ENCODE measurements at regions not wholly inside any gene's neighbourhood (a gene's known extent, or its start where the extent isn't known, plus 50 kb on each side); places are given as distances from the start of the nearest gene placed in this dataset.

GRCh38 chr6:159481897-159482296 lies 211.1 kb downstream of the SOD2 start:
- Histone ChIP-seq H3K9me1 (ENCODE audit: control insufficient read depth, insufficient read depth, low read length) (no peaks in the 10 kb centered on the region), H3K27me3 (ENCODE audit: control insufficient read depth in 2 of 2, insufficient read depth in 2 of 2, low read length in 2 of 2) (peaks cover 0 to 9% of the 10 kb centered on the region in 2 experiments; a peak in 2 of 5 replicates), H3K9me3 (replicated peaks; ENCODE audit: control insufficient read depth, insufficient read depth, low read depth, low read length) (no peaks in the 10 kb centered on the region), H3K27ac (ENCODE audit: extremely low read depth, low read depth, low read length) (no peak overlapping the region), H3K79me2 (ENCODE audit: control insufficient read depth, insufficient read depth, low read length) (no peaks in the 10 kb centered on the region), H3K4me2 (ENCODE audit: insufficient read depth, low read length) (no peak overlapping the region), H2AFZ (ENCODE audit: low read depth, low read length) (no peak overlapping the region), H3K36me3 (ENCODE audit: control insufficient read depth, insufficient read depth, low read length) (no peaks in the 10 kb centered on the region), H3K4me1 (replicated peaks in 1 of 2; ENCODE audit: control insufficient read depth in 2 of 2, insufficient read depth in 2 of 2, low read length in 2 of 2) (no peaks in the 10 kb centered on the region), H3K9ac (ENCODE audit: insufficient read depth in 1 of 2, low read depth in 2 of 2, low read length in 2 of 2) (no peak overlapping the region), H3K4me3 (no peak overlapping the region), H4K20me1 (replicated peaks; ENCODE audit: control insufficient read depth, insufficient read depth, low read length) (no peaks in the 10 kb centered on the region)
- DNase-seq (ENCODE audit: extremely low read depth in 1 of 4, low spot score in 3 of 4) (no peak), FAIRE-seq (no peak), ATAC-seq (no peak)
- CTCF ChIA-PET (ENCODE audit: low intra/inter-chr PET ratio) = no interaction called here
- intact Hi-C loops (cut with micrococcal nuclease) = no loop called here
- no TSS peak for BruUV-seq (replicated peaks)
- in situ Hi-C loops (cut with MboI) = no loop called here
- POLR2A ChIA-PET = interaction anchor here (0.6 kb wide), 1 partner anchor 21 kb away, joined by 3 read pairs; no protein-coding TSS in a partner anchor
- WGBS (ENCODE audit: insufficient coverage, low coverage, missing lambda C conversion rate) = 0% methylated on average over 1 of the region's 1 CpG
- TF ChIP-seq STAG1 (CRISPR knock-in tag; IDR thresholded peaks at IDR 0.05; ENCODE audit: borderline replicate concordance) (no peak), ZSCAN32 (CRISPR knock-in tag; IDR thresholded peaks at IDR 0.05) (no peak), ZNF174 (CRISPR knock-in tag; IDR thresholded peaks at IDR 0.05) (no peak), CEBPZ (IDR thresholded peaks at IDR 0.05; ENCODE audit: borderline replicate concordance, low read depth, low read length) (no peak), CHAMP1 (IDR thresholded peaks at IDR 0.05) (no peak), FOXM1 (IDR thresholded peaks at IDR 0.05; ENCODE audit: low read depth) (no peak), FOXM1 (CRISPR knock-in tag; IDR thresholded peaks at IDR 0.05; ENCODE audit: low read depth) (no peak), HMBOX1 (IDR thresholded peaks at IDR 0.05) (no peak), TAF7 (tag; IDR thresholded peaks at IDR 0.05) (no peak), ZNF398 (CRISPR knock-in tag; IDR thresholded peaks at IDR 0.05) (no peak), U2AF1 (optimal IDR thresholded peaks at IDR 0.05; ENCODE audit: low read depth, low read length) (no peak), ZNF197 (CRISPR knock-in tag; IDR thresholded peaks at IDR 0.05; ENCODE audit: low read depth) (no peak), XRCC3 (IDR thresholded peaks at IDR 0.05) (no peak), ZNF324 (CRISPR knock-in tag; IDR thresholded peaks at IDR 0.05) (no peak), GTF2F1 (IDR thresholded peaks at IDR 0.05; ENCODE audit: low read depth, low read length) (no peak)

Data from K562 (cell line).